ENCODE measurements at regions not wholly inside any gene's neighbourhood (a gene's known extent, or its start where the extent isn't known, plus 50 kb on each side); places are given as distances from the start of the nearest gene placed in this dataset.

DNA sequence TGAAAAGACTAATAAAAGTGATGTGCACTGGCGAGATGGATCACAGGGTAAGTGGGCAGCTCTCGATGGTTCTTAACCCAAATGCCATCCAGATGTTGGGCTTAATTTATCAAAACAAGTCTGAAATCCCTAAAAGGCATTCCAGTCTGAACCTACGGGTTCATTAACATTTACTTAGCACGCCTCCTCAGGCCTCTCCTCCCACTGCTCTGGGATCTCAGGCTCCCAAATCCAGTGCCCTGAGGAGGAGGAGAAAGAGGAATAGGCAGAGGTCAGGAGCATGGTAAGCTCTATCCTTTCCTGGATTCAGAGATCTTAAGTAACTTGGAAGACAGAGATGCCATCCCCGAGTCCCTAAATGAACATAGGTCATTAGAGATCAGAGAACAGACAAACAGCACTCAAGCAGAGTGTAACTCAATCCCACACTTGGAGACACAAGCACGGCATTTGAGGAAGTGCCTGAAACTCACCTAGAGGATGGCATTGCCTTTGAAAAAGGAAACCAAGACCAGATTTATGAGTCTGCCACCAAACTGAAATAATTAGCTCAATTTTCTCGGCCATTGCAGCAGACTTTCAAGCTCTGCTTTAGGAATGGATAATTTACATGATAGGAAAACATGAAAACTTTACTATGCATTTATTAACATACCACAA is 140.9 kb downstream of the CXCL12 start:
- TF ChIP-seq, protein P1, sequence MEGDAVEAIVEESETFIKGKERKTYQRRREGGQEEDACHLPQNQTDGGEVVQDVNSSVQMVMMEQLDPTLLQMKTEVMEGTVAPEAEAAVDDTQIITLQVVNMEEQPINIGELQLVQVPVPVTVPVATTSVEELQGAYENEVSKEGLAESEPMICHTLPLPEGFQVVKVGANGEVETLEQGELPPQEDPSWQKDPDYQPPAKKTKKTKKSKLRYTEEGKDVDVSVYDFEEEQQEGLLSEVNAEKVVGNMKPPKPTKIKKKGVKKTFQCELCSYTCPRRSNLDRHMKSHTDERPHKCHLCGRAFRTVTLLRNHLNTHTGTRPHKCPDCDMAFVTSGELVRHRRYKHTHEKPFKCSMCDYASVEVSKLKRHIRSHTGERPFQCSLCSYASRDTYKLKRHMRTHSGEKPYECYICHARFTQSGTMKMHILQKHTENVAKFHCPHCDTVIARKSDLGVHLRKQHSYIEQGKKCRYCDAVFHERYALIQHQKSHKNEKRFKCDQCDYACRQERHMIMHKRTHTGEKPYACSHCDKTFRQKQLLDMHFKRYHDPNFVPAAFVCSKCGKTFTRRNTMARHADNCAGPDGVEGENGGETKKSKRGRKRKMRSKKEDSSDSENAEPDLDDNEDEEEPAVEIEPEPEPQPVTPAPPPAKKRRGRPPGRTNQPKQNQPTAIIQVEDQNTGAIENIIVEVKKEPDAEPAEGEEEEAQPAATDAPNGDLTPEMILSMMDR (optimal IDR thresholded peaks at IDR 0.05 in 1 of 3, IDR thresholded peaks at IDR 0.05 in 1 of 3, conservative IDR thresholded peaks at IDR 0.05 in 1 of 3; ENCODE audit: extremely low read depth in 1 of 3, insufficient read depth in 2 of 3, low read length in 3 of 3) = no peak
- no peak for TF ChIP-seq EZH2 (IDR thresholded peaks at IDR 0.05; ENCODE audit: low read length)
